ENCODE measurements at regions not wholly inside any gene's neighbourhood (a gene's known extent, or its start where the extent isn't known, plus 50 kb on each side); places are given as distances from the start of the nearest gene placed in this dataset.

DNA sequence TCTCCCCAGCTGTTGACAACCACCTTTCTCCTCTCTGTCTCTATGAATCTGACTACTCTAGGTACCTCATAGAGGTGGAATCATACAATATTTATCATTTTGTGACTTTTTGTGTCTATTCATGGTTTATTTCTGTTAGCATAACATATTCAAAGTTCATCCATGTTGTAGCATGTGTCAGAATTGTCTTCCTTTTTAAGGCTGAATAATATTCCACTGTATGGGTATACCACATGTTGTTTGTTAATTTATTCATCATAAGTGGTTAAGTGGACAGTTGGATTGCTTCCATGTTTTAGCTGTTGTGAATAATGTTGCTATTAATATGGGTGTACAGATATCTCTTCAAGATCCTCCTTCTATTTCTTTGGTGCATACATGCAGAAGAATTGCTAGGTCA is 69.9 kb upstream of the COMTD1 start:
- CTCF ChIA-PET, result no interaction called here
- Mint-ChIP-seq H3K4me1 (no peaks in the 10 kb centered on the region), H3K27ac (no peak overlapping the region), H3K27me3 (peaks cover 1% of the 10 kb centered on the region), H3K9me3 (peaks cover 24% of the 10 kb centered on the region), H3K36me3 (ENCODE audit: low read depth) (no peaks in the 10 kb centered on the region), H3K4me3 (no peak overlapping the region)
- POLR2A ChIA-PET, result no interaction called here
- DNase-seq, result no peak

DNA sequence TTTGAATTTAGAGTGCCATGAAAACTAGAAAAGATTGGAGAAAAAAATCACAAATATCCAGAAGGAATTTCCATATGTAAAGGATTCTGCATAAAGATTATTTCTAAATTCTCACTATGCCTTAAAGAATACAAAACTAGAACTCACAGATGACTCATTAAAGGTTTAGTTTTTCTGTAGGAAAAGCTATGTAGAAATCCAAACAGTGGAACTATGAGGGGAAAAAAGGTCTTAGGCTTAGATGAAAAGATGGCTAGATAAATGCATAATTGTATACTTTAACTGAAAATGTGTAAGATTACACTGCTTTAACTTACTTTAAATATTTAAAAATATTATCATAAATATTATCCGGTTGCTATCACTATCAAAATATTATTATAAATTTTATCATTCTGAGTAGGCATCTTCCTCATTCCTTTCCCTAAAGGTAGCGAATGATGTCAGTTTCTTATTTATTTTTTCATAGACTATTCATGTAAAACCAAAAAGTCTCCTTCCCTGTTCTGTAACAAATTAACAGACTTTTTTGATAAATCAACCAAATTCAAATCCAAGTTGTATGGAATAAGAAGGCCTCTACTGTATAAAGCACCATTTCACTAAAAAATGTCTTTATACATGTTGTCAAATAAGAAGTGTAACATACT is 69.1 kb upstream of the COMTD1 start:
- Mint-ChIP-seq H3K27ac (no peak overlapping the region), H3K4me1 (no peaks in the 10 kb centered on the region), H3K36me3 (ENCODE audit: low read depth) (no peaks in the 10 kb centered on the region), H3K27me3 (peaks cover 1% of the 10 kb centered on the region), H3K4me3 (no peak overlapping the region), H3K9me3 (peaks cover 24% of the 10 kb centered on the region)
- DNase-seq, result no peak
- ChIA-PET CTCF (no interaction called here), POLR2A (no interaction called here)

DNA sequence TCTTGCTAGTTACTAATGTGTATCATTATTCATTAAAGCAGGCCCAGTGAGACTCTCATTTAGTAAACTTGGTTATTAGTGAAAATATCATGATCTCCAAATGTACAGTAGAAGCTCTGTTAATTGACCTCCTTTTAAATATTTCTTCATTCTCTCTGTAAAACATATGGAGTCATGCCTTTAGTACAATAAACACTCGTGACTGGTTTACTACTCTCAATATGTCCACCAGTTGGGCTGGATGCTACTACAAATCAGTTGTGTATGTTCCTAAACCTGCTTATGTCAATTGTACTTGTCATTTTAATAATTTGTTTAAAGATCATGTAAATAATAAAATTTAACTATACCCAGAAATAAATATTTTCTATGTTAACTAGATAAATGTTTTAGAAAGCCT is 68.6 kb upstream of the COMTD1 start:
- H3K36me3 Mint-ChIP-seq (ENCODE audit: low read depth), result no peaks in the 10 kb centered on the region

DNA sequence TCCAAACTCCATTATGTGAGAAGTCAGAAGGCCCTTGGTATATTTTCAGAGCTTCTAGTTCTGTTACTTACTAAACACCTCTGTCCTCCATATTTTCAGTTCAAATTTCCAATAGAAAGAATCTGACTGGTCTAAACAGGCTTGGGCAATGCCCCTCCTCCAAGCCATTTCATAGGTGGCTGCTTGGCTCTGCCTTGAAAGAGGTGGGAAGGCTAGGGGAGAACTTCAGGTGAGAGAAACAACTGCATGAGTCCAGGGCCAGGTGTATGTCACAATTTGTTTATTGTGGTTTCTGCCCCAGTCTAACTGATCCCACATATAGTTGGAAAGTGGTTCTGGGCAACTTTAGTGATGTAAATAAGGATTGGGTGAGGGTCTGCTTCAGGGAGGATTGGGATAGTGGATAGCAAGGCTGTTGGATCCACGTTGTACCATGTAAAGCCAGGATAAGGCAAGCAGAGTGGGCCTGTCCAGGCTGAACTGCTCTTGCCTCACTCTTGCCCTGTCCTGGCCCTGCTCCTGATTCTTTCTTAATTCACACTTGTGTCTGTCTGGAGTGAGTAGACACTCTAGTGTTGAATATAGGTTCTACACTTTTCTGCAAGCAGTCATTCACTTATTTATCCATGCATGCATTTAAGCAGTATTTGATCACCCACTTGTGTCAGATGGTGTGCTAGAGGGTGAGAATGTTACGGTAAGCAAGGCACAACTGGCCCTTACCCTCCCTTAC is 67.5 kb upstream of the COMTD1 start:
- peaks cover 22% of the 10 kb centered on the region for H3K9me3 Mint-ChIP-seq
- CTCF ChIA-PET, result no interaction called here
- no peaks in the 10 kb centered on the region for H3K4me1 Mint-ChIP-seq
- no peaks in the 10 kb centered on the region for H3K27me3 Mint-ChIP-seq
- H3K36me3 Mint-ChIP-seq (ENCODE audit: low read depth), result no peaks in the 10 kb centered on the region
- no peak overlapping the region for H3K4me3 Mint-ChIP-seq
- POLR2A ChIA-PET, result no interaction called here
- H3K27ac Mint-ChIP-seq, result no peak overlapping the region
- no peak for DNase-seq

More for the DNA sequence above, 68.6 kb upstream of the COMTD1 start:
- Mint-ChIP-seq H3K27me3 (peaks cover 1% of the 10 kb centered on the region), H3K27ac (no peak overlapping the region), H3K9me3 (peaks cover 26% of the 10 kb centered on the region), H3K4me3 (no peak overlapping the region), H3K4me1 (no peaks in the 10 kb centered on the region)
- ChIA-PET CTCF (no interaction called here), POLR2A (no interaction called here)
- DNase-seq, result no peak

DNA sequence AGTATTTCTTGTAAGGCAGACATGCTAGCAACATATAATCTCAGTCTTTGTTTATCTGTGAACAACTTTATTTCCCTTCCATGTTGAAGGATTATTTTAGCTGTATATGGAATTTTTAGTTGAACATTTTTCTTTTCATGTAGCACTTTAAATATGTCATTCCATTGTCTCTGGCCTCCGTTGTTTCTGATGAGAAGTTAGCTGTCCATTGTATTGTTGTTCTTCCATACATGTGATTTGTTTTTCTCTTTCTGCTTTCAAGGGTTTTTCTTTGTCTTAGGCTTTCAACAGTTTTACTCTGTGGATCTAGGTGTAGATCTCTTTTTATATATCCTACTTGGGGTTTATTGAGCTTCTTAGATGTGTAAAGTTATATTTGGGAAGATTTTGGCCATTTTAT is 66.3 kb upstream of the COMTD1 start:
- ChIA-PET CTCF (no interaction called here), POLR2A (no interaction called here)
- Mint-ChIP-seq H3K9me3 (peaks cover 21% of the 10 kb centered on the region), H3K36me3 (ENCODE audit: low read depth) (no peaks in the 10 kb centered on the region), H3K27ac (no peak overlapping the region), H3K27me3 (no peaks in the 10 kb centered on the region), H3K4me3 (no peak overlapping the region), H3K4me1 (no peaks in the 10 kb centered on the region)
- no peak for DNase-seq

DNA sequence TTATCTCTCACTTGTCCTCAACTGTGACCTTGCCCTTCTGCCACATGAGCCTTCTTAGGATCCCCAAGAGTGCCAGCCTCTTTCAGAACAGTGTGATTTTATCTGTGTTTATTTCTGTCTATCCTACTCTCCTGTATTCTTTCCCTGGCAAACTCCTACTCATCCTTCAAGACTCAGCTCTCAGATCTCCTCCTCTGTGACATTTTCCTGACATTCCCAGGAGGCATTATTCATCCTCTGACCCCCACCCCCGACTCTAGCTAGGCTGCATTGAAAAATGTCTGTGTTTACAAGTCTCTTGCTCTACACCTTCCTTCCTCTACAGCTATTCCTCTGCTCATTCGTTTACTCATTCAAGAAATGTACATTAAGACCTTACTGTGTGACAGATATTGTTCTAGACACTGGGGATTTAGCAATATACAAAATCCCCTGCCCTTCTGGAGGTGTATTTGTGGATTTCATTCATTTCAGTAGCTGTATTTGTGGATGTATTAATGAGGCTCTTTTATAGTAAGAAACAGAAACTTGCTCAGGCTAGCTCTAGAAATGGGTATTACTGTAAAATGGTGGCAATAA is 61.4 kb upstream of the COMTD1 start:
- peaks cover 4% of the 10 kb centered on the region for H3K4me1 Mint-ChIP-seq
- CTCF ChIA-PET, result no interaction called here
- H3K27me3 Mint-ChIP-seq, result peaks cover 14% of the 10 kb centered on the region
- no peaks in the 10 kb centered on the region for H3K36me3 Mint-ChIP-seq (ENCODE audit: low read depth)
- H3K4me3 Mint-ChIP-seq, result no peak overlapping the region
- no peak for DNase-seq
- H3K27ac Mint-ChIP-seq, result no peak overlapping the region
- peaks cover 5% of the 10 kb centered on the region for H3K9me3 Mint-ChIP-seq
- POLR2A ChIA-PET, result no interaction called here

DNA sequence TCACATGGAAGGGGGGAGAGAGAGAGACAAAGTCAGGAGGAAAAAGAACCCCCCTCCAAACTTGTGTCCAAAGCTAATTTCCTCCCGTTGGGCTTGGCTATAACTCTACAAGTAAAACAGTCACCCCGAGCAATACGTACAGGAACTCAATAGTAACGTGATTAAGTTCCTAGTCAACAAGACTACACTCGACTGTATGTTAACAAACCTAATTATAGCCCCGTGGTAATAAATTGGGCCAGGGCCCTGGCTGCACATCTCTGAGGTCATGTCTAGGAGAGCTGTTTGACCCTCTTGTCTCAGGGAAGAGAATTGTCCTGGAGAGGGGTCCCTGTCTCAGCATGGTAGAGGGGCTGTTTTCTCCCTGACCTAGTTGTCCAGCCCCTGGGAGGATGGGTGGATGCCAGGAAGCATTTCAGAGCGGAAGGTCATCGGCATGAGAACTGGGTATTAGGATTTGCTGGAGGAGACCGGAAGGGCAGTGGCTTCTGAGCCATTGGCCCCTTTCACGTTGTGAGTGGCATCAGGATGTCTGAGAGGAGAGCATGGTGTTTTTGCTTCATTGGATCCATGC is 60.2 kb upstream of the COMTD1 start:
- peaks cover 4% of the 10 kb centered on the region for H3K4me1 Mint-ChIP-seq
- peaks cover 2% of the 10 kb centered on the region for H3K9me3 Mint-ChIP-seq
- no peak for DNase-seq
- H3K27me3 Mint-ChIP-seq, result peaks cover 14% of the 10 kb centered on the region
- H3K36me3 Mint-ChIP-seq (ENCODE audit: low read depth), result no peaks in the 10 kb centered on the region
- ChIA-PET CTCF (interaction anchor here (0.6 to 1.8 kb wide), 3 partner anchors 11 to 912 kb away, joined by 3 to 6 read pairs (median 3); no protein-coding TSS in a partner anchor), POLR2A (no interaction called here)
- no peak overlapping the region for H3K4me3 Mint-ChIP-seq
- H3K27ac Mint-ChIP-seq, result no peak overlapping the region

DNA sequence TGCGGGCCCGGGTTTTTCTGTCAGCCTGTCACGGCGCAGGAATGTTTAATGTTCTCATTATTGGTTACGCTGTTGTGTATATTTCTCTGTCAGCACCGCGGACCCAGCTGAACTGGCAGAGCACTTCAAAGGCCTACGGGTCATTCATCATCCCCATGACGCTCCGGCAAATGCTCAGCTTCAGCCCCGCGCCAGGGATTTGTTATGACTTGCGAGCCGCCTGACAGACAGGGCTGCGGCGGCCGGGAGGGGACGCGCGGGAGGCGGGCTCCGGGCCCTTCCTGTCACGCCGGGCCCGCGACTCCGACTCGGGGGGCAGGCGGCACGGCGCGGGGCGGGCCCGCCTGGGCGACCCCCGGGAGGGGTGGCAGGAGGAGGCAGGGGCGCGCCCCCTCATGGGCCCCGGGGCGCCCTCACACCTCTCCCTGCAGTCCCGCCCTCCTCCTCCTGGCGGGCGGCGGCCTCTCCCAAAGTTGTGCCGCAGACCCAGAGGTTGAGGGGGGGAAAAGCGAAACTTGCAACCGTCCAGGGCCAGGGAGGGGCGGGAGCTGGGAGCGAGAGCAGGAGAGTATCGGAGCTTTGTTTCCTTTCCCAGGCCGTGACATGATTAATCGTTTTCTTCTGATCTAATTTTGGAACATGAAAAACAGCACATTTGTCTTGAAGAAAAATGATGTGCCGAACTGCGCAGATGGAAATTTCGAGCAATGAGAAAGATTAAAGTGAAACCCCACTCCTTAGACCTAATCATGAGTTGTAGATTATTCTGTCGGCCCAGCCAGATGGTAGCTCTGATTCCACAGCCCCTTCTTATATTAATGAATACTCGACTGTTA is 59.3 kb upstream of the COMTD1 start:
- Mint-ChIP-seq H3K27ac (peak overlapping the region; percentile 32), H3K9me3 (peaks cover 2% of the 10 kb centered on the region), H3K4me1 (peaks cover 4% of the 10 kb centered on the region), H3K27me3 (peaks cover 14% of the 10 kb centered on the region), H3K4me3 (peak overlapping the region; percentile 66), H3K36me3 (ENCODE audit: low read depth) (no peaks in the 10 kb centered on the region)
- ChIA-PET CTCF (interaction anchor here (1.5 to 1.8 kb wide), 2 partner anchors 10 to 20 kb away, joined by 3 to 6 read pairs; no protein-coding TSS in a partner anchor), POLR2A (no interaction called here)
- DNase-seq, result peak; percentile 59

DNA sequence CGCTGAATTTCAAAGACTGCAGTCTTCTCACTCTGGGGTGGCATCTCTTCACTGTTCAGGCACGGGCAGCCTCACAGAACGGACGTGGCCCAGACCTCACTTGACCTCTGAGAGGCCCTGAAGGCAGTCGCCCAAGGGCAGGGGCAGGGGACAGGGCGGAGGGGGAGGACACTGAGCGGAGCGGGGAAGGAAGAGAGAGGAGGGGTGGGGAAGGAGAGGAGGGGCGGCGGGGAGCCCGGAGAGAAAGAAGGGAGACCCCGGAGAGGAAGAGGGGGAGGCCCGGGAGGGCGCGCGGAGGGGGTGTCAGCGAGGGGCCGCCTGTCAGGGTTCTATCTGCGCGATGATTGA is 58.7 kb upstream of the COMTD1 start:
- H3K27me3 Mint-ChIP-seq, result peaks cover 14% of the 10 kb centered on the region
- H3K9me3 Mint-ChIP-seq, result peaks cover under 1% of the 10 kb centered on the region
- peak overlapping the region; percentile 66 for H3K4me3 Mint-ChIP-seq
- no peaks in the 10 kb centered on the region for H3K36me3 Mint-ChIP-seq (ENCODE audit: low read depth)
- POLR2A ChIA-PET, result no interaction called here
- no peak for DNase-seq
- H3K4me1 Mint-ChIP-seq, result peaks cover 4% of the 10 kb centered on the region
- peak overlapping the region; percentile 32 for H3K27ac Mint-ChIP-seq
- CTCF ChIA-PET, result interaction anchor here (1.5 kb wide), 1 partner anchor 20 kb away, joined by 3 read pairs; no protein-coding TSS in a partner anchor

DNA sequence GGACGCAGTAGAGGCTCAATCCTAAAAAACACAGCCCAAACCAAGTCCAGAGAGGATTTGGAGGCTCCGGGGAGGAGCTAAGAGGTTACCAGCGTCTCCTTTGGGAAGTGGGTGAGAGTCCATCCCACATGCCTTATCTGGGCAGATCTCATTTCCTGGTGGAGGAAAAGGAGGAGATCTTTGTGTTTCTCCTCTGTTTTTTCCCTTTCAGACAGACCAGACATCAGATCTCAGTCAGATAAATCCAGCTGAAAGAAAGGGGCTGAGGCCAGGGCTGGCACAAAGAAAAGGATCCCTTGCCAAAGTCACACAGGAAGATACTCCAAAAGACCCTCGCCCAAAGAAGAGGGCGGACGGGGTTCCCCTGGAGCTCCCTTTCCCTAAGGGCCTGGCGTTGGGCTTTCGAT is 58.3 kb upstream of the COMTD1 start:
- H3K4me3 Mint-ChIP-seq, result peak overlapping the region; percentile 66
- no peak for DNase-seq
- no peaks in the 10 kb centered on the region for H3K9me3 Mint-ChIP-seq
- peaks cover 4% of the 10 kb centered on the region for H3K4me1 Mint-ChIP-seq
- no peaks in the 10 kb centered on the region for H3K36me3 Mint-ChIP-seq (ENCODE audit: low read depth)
- POLR2A ChIA-PET, result no interaction called here
- CTCF ChIA-PET, result no interaction called here
- H3K27me3 Mint-ChIP-seq, result peaks cover 14% of the 10 kb centered on the region
- no peak overlapping the region for H3K27ac Mint-ChIP-seq

DNA sequence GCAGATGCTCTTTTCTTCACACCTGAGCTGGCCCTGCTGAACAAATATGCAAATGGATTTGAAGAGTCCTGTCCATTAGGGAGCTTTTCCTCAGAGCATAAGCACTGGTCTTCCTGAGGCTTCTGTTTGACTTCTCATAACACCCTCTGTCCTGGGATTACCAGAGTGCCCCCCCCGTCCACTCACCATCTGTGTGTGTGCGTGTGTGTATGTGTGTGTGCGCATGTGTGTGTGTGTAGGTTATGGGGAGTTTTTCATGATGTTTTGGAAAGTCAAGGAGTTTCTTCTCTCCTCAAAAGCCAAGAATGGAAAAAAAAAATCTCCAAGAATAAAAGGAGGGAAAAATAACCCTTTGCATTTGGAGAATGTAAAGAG is 57.7 kb upstream of the COMTD1 start:
- Mint-ChIP-seq H3K9me3 (no peaks in the 10 kb centered on the region), H3K4me3 (no peak overlapping the region), H3K27ac (no peak overlapping the region), H3K36me3 (ENCODE audit: low read depth) (no peaks in the 10 kb centered on the region), H3K27me3 (peaks cover 14% of the 10 kb centered on the region), H3K4me1 (peaks cover 4% of the 10 kb centered on the region)
- DNase-seq, result no peak
- POLR2A ChIA-PET, result no interaction called here
- CTCF ChIA-PET, result interaction anchor here (0.6 kb wide), 1 partner anchor 15 kb away, joined by 4 read pairs; no protein-coding TSS in a partner anchor

DNA sequence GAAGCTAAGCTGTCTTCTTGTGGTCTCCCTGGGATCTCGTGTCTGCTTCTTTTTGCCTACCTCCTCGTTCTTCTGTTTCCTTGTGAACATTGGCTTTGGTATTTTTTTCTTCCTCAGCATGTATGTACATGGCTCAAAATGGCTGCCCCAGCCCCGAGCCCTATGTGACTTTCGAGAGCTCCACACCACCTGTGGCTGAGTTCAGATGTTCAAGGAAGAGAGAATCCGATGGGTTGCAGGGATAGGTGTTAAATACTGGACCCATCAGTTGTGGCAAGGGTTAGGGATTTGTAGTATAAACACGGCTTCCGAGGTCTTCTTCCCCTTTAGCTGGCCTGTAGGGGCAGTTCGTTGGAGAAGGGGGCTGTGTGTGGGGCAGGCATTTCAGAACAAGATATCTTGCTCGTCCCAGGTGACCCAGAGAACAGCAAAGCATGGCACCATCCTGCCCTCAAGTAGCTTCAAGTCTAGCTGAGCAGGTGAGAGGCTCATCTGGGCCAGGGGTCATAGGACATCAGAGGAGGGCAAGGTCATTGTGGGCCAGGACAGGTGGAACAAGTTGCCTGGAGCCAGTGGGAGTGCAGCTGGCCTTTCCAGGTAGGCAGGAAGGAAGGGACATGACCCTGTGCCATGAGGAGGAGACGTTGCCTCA is 57.2 kb upstream of the COMTD1 start:
- Mint-ChIP-seq H3K27ac (no peak overlapping the region), H3K4me1 (peaks cover 4% of the 10 kb centered on the region), H3K9me3 (no peaks in the 10 kb centered on the region), H3K36me3 (ENCODE audit: low read depth) (no peaks in the 10 kb centered on the region), H3K4me3 (no peak overlapping the region), H3K27me3 (peaks cover 14% of the 10 kb centered on the region)
- DNase-seq, result no peak
- ChIA-PET POLR2A (no interaction called here), CTCF (interaction anchor here (0.6 to 1.3 kb wide), 2 partner anchors 10 to 14 kb away, joined by 3 to 4 read pairs; no protein-coding TSS in a partner anchor)

Data from activated CD4-positive, alpha-beta T cell treated with anti-CD3 and anti-CD28 coated beads, Interleukin-2, amount 10 ng/mL, durations not matched to agents 7 days and 5 days (primary cell).